ENCODE measurements at regions not wholly inside any gene's neighbourhood (a gene's known extent, or its start where the extent isn't known, plus 50 kb on each side); places are given as distances from the start of the nearest gene placed in this dataset.

DNA sequence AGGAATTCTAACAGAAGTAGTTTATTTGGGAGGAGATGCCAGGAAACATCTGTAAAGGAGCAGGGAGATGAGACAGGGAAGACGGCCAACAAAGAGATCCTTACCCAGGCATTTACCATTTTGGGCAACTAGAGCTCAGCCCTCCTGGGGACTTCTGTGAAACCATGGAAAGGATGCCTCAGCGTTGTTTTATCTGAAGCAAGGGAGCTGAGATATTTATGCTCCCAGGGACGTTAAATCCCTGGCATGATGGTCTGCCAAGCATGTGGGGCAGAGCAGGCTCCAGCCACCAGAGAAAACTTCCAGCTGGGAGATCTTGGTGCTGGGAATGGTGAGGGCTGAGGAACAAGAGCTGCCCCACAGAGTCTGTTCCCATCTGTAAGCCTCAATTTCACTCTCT is 114.8 kb upstream of the FOXF1 start:
- Histone ChIP-seq H3K4me3 (no peak overlapping the region), H3K4me1 (no peaks in the 10 kb centered on the region), H3K36me3 (no peaks in the 10 kb centered on the region), H3K27me3 (peaks cover 0 to 71% (median 31%) of the 10 kb centered on the region in 7 donors), H3K27ac (no peak overlapping the region), H3K9me3 (no peaks in the 10 kb centered on the region)
- TF ChIP-seq, protein P1, sequence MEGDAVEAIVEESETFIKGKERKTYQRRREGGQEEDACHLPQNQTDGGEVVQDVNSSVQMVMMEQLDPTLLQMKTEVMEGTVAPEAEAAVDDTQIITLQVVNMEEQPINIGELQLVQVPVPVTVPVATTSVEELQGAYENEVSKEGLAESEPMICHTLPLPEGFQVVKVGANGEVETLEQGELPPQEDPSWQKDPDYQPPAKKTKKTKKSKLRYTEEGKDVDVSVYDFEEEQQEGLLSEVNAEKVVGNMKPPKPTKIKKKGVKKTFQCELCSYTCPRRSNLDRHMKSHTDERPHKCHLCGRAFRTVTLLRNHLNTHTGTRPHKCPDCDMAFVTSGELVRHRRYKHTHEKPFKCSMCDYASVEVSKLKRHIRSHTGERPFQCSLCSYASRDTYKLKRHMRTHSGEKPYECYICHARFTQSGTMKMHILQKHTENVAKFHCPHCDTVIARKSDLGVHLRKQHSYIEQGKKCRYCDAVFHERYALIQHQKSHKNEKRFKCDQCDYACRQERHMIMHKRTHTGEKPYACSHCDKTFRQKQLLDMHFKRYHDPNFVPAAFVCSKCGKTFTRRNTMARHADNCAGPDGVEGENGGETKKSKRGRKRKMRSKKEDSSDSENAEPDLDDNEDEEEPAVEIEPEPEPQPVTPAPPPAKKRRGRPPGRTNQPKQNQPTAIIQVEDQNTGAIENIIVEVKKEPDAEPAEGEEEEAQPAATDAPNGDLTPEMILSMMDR (IDR thresholded peaks at IDR 0.05), result no peak
- ATAC-seq (no peak), DNase-seq (no peak)
- intact Hi-C loops (cut with DNase I), result no loop called here
- WGBS, 2 donors, result 35 to 40% methylated on average over 3 of the region's 3 CpGs

DNA sequence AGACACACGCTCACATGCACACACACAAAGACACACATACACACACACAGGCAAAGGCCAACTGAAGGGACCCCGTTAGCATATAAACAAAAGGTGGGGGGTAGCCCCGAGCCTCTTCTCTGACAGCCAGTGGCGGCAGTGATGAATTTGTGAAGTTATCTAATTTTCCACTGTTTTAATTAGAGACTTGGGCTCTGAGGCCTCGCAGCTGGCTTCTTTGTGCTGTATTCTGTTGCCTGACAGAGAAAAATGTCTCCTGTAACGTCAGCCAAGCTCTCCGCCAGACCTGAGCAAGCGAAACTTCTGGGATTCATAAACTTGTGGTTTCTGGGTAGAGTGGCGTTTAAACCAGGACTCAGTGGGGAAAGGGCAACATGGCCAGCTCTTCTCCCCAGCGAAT is 113.9 kb upstream of the FOXF1 start:
- Histone ChIP-seq H3K9me3 (no peaks in the 10 kb centered on the region), H3K27me3 (peaks cover 0 to 65% (median 38%) of the 10 kb centered on the region in 7 donors), H3K4me1 (no peaks in the 10 kb centered on the region), H3K27ac (no peak overlapping the region), H3K4me3 (no peak overlapping the region), H3K36me3 (no peaks in the 10 kb centered on the region)
- intact Hi-C loops (cut with DNase I), result no loop called here
- DNase-seq (no peak), ATAC-seq (peak in 1 of 8 donors; percentile 53)
- 54 to 59% methylated on average over 10 of the region's 10 CpGs for WGBS, 2 donors
- TF ChIP-seq, protein P1 (IDR thresholded peaks at IDR 0.05), result no peak

DNA sequence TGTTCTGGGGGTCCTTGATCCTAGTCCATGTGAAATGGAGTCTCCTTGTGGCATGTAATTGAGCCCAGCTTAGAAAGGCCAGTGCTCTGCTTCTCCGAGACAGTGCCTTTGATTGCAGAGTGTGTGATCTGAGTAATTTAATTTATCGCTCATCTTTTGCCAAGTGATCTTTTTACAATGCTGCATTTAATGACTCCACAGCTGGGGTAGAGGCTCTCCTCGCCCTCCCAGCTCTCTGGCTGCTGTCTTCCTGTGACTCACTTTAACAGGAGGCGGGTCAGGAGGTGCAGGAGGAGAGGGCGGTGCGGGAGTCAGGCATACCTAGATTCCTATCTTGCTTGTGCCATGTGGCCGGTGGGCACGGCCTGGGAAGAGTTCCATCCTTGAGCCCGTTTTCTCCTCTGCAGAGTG is 113.4 kb upstream of the FOXF1 start:
- peaks cover 0 to 61% (median 38%) of the 10 kb centered on the region in 7 donors for H3K27me3 ChIP-seq
- no peak overlapping the region for H3K27ac ChIP-seq
- H3K9me3 ChIP-seq, result no peaks in the 10 kb centered on the region
- H3K36me3 ChIP-seq, result no peaks in the 10 kb centered on the region
- no peak overlapping the region for H3K4me3 ChIP-seq
- DNase-seq (no peak), ATAC-seq (peak in 1 of 8 donors; percentile 45)
- no peaks in the 10 kb centered on the region for H3K4me1 ChIP-seq
- whole genome bisulfite sequencing, 2 donors, result 59 to 64% methylated on average over 9 of the region's 9 CpGs
- intact Hi-C loops (cut with DNase I), result no loop called here
- TF ChIP-seq, protein P1 (IDR thresholded peaks at IDR 0.05), result no peak

DNA sequence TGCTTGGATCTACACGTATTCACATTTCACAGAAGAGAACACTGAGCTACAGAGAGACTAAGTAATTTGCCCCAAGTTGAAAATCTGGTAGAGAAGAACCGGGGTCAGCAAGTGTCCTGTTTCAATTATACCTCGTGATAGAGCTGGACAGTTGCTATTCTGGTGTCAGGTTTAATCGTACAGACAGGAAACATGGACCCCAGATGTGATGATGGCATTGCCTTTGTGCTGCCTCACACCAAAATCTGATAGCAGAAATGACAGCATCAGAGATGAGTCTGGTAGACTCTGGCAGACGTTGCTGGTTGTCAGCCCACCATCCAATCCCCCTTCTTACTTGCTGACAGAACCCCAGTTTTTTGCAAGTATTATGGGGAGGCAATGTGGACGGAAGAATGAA is 112.1 kb upstream of the FOXF1 start:
- Histone ChIP-seq H3K4me1 (no peaks in the 10 kb centered on the region), H3K36me3 (no peaks in the 10 kb centered on the region), H3K27ac (no peak overlapping the region), H3K27me3 (peaks cover 0 to 62% (median 38%) of the 10 kb centered on the region in 7 donors), H3K9me3 (no peaks in the 10 kb centered on the region), H3K4me3 (no peak overlapping the region)
- ATAC-seq (no peak), DNase-seq (no peak)
- intact Hi-C loops (cut with DNase I), result no loop called here
- 58 to 66% methylated on average over 6 of the region's 6 CpGs for whole genome bisulfite sequencing, 2 donors
- TF ChIP-seq, protein P1 (IDR thresholded peaks at IDR 0.05), result no peak

All from heart right ventricle (tissue), 16 donors.